ENCODE measurements at regions not wholly inside any gene's neighbourhood (a gene's known extent, or its start where the extent isn't known, plus 50 kb on each side); places are given as distances from the start of the nearest gene placed in this dataset.

- Histone ChIP-seq H2BK20ac (ENCODE audit: low read depth, low read length, poor library complexity, severe bottlenecking) (no peak overlapping the region), H3K18ac (ENCODE audit: insufficient read length, low read depth, low read length) (no peak overlapping the region), H3K27ac (ENCODE audit: insufficient read length, low read depth, low read length) (no peak overlapping the region), H2BK120ac (ENCODE audit: low read depth, low read length, poor library complexity, severe bottlenecking) (no peak overlapping the region), H3K79me1 (ENCODE audit: insufficient read depth, low read depth, low read length, poor library complexity, severe bottlenecking) (no peaks in the 10 kb centered on the region), H2BK12ac (ENCODE audit: insufficient read length, low read depth, low read length) (no peak overlapping the region), H2AK5ac (ENCODE audit: insufficient read length, low read length) (no peak overlapping the region), H3K23me2 (ENCODE audit: insufficient read length, low read depth, low read length, poor library complexity, severe bottlenecking) (no peaks in the 10 kb centered on the region), H2AFZ (ENCODE audit: low read length) (no peak overlapping the region), H3K56ac (ENCODE audit: insufficient read length, low read depth, low read length) (no peak overlapping the region), H3K14ac (ENCODE audit: insufficient read depth, low read length) (no peak overlapping the region), H4K5ac (ENCODE audit: insufficient read length, low read depth, low read length) (no peak overlapping the region), H3K23ac (ENCODE audit: insufficient read length, low read depth, low read length) (no peak overlapping the region), H2BK5ac (ENCODE audit: insufficient read length, low read length) (no peak overlapping the region), H3K4me2 (ENCODE audit: insufficient read depth, insufficient read length, low read length) (no peak overlapping the region), H3T11ph (ENCODE audit: low read length) (no peak overlapping the region), H4K91ac (ENCODE audit: insufficient read length, low read depth, low read length) (no peak overlapping the region), H3K79me2 (ENCODE audit: insufficient read depth, low read length) (peaks cover 1% of the 10 kb centered on the region; the same call in 1 of the 2 replicates), H2BK15ac (ENCODE audit: low read depth, low read length) (no peak overlapping the region), H4K20me1 (ENCODE audit: control insufficient read depth, insufficient read depth, insufficient read length) (no peaks in the 10 kb centered on the region), H3K4me1 (ENCODE audit: insufficient read depth, low read length) (peaks cover 5% of the 10 kb centered on the region; the same call in 1 of the 2 replicates), H3K4ac (ENCODE audit: low read depth, low read length) (no peak overlapping the region), H4K8ac (replicated peaks; ENCODE audit: insufficient read length, low read depth, low read length) (no peak overlapping the region), H3K27me3 (ENCODE audit: insufficient read depth, low read length) (no peaks in the 10 kb centered on the region), H3K9me3 (ENCODE audit: control insufficient read depth, low read depth, low read length) (no peaks in the 10 kb centered on the region), H3K9ac (ENCODE audit: extremely low read depth, insufficient read length, low read length) (no peak overlapping the region)
- Mint-ChIP-seq H3K9me3 (no peaks in the 10 kb centered on the region), H3K27me3 (ENCODE audit: low read depth) (no peaks in the 10 kb centered on the region), H3K4me1 (peaks cover 0 to 11% of the 10 kb centered on the region in 2 experiments; a peak in 3 of 4 replicates), H3K36me3 (ENCODE audit: insufficient read depth in 1 of 3, low read depth in 3 of 3) (no peaks in the 10 kb centered on the region), H3K4me3 (no peak overlapping the region), H3K27ac (no peak overlapping the region)
- no peak for TF ChIP-seq CTCF (conservative IDR thresholded peaks at IDR 0.05)
- DNase-seq, result peak; percentile 34
- WGBS (ENCODE audit: extremely low coverage, insufficient read length, low lambda C conversion rate), result no CpG with 5 or more reads among the region's 9 CpGs
Observed at GRCh38 chr6:25086500-25087091, 150.8 kb upstream of the RIPOR2 start.

Data from H9 (cell line).